HepG2 (cell line): ENCODE measurements at regions not wholly inside any gene's neighbourhood (a gene's known extent, or its start where the extent isn't known, plus 50 kb on each side); places are given as distances from the start of the nearest gene placed in this dataset.

Experiments
- ETV6 ChIP-seq: sonication (generic); formaldehyde crosslinking; conservative IDR thresholded peaks from 2 replicates; pipeline ENCODE4 v1.4.0; 2020; ENCODE audit warnings: missing genetic modification reagents
- TARDBP ChIP-seq: sonication (generic); formaldehyde crosslinking; IDR thresholded peaks from 2 replicates; pipeline ENCODE4 v1.8.0; 2022; ENCODE audit warnings: mild to moderate bottlenecking, missing genetic modification reagents
- USF2 ChIP-seq, 2 experiments: sonication (generic) in 1 of 2; formaldehyde crosslinking in 1 of 2; IDR thresholded peaks; 2 replicates each; pipeline versions ENCODE4 v1.5.1 to v1.6.1; 2011 to 2020; ENCODE audit warnings: borderline replicate concordance in 1 of 2, low read depth in 1 of 2, low read length in 1 of 2, mild to moderate bottlenecking in 1 of 2, missing genetic modification reagents in 1 of 2, moderate library complexity in 1 of 2
- ZNF143 ChIP-seq: sonication (generic); formaldehyde crosslinking; IDR thresholded peaks from 2 replicates; pipeline ENCODE4 v1.4.0; 2020; ENCODE audit warnings: missing genetic modification reagents

GRCh38 chr5:133665571-133665970, 53.2 kb upstream of the FSTL4 start:
- TF ChIP-seq ZNF143 (no peak), USF2 (IDR thresholded peaks at IDR 0.05; ENCODE audit: low read depth, low read length) (no peak), USF2 (CRISPR knock-in tag; IDR thresholded peaks at IDR 0.05; ENCODE audit: borderline replicate concordance) (no peak), ETV6 (no peak), TARDBP (no peak)
